Thoracic aorta (tissue), 2 donors: ENCODE measurements at regions not wholly inside any gene's neighbourhood (a gene's known extent, or its start where the extent isn't known, plus 50 kb on each side); places are given as distances from the start of the nearest gene placed in this dataset.

Experiments used
- ATAC-seq: fragments of 150-250 bp; one replicate; pipeline ENCODE4 v1.8.0; 2017; ENCODE audit warnings: low read depth; ENCODE audit not compliant: insufficient number of reproducible peaks, low FRiP score
- DNase-seq: peaks from one replicate; pipeline ENCODE4 v3.0.0-alpha.2; 2020; ENCODE audit warnings: low spot score
- H3K27ac ChIP-seq, 2 donors: fragments of 200-600 bp; sonication (generic); 1 replicate in 1 of 2; 2 replicates in 1 of 2; pipeline ENCODE4 v1.5.1; 2016; ENCODE audit warnings: mild to moderate bottlenecking in 2 of 2, moderate library complexity in 2 of 2
- H3K27me3 ChIP-seq: fragments of 200-600 bp; sonication (generic); replicated peaks from 2 replicates; pipeline ENCODE4 v1.6.0; 2016; ENCODE audit warnings: mild to moderate bottlenecking; ENCODE audit not compliant: insufficient read depth
- H3K36me3 ChIP-seq: fragments of 200-600 bp; sonication (generic); one replicate; pipeline ENCODE4 v1.5.1; 2016
- H3K4me1 ChIP-seq, 2 donors: fragments of 200-600 bp; sonication (generic); 1 replicate in 1 of 2; 2 replicates in 1 of 2; pipeline versions ENCODE4 v1.5.1 to v1.6.0; 2016; ENCODE audit warnings: low read depth in 2 of 2, mild to moderate bottlenecking in 1 of 2; ENCODE audit not compliant: control insufficient read depth in 1 of 2
- H3K4me3 ChIP-seq: fragments of 200-600 bp; sonication (generic); 2 replicates; pipeline ENCODE4 v1.5.1; 2016; ENCODE audit warnings: mild to moderate bottlenecking
- H3K9me3 ChIP-seq: fragments of 200-600 bp; sonication (generic); 2 replicates; pipeline ENCODE4 v1.5.1; 2016
- CTCF ChIP-seq: fragments of 200-600 bp; sonication (generic); IDR thresholded peaks from one replicate; pipeline ENCODE4 v1.5.1; 2019; ENCODE audit warnings: antibody characterized with exemption

GRCh38 chr20:41870869-41871462 lies 252.8 kb upstream of the CHD6 start:
- DNase-seq (no peak), ATAC-seq (no peak)
- no peaks in the 10 kb centered on the region for H3K27me3 ChIP-seq
- H3K9me3 ChIP-seq = no peaks in the 10 kb centered on the region
- H3K27ac ChIP-seq = no peak overlapping the region
- no peak overlapping the region for H3K4me3 ChIP-seq
- H3K36me3 ChIP-seq = no peaks in the 10 kb centered on the region
- TF ChIP-seq CTCF = no peak
- no peaks in the 10 kb centered on the region for H3K4me1 ChIP-seq

GRCh38 chr20:41869261-41869660 lies 251.1 kb upstream of the CHD6 start:
- H3K27ac ChIP-seq = no peak overlapping the region
- no peak for DNase-seq
- no peak for TF ChIP-seq CTCF
- no peaks in the 10 kb centered on the region for H3K4me1 ChIP-seq
- H3K27me3 ChIP-seq = no peaks in the 10 kb centered on the region
- no peaks in the 10 kb centered on the region for H3K9me3 ChIP-seq
- no peak for ATAC-seq
- H3K4me3 ChIP-seq = no peak overlapping the region
- no peaks in the 10 kb centered on the region for H3K36me3 ChIP-seq

GRCh38 chr20:41865938-41866337 lies 247.8 kb upstream of the CHD6 start:
- ATAC-seq = no peak
- DNase-seq = no peak

GRCh38 chr20:41862476-41862875 lies 244.3 kb upstream of the CHD6 start:
- no peaks in the 10 kb centered on the region for H3K27me3 ChIP-seq
- no peaks in the 10 kb centered on the region for H3K4me1 ChIP-seq
- H3K36me3 ChIP-seq = no peaks in the 10 kb centered on the region
- H3K27ac ChIP-seq = no peak overlapping the region
- no peaks in the 10 kb centered on the region for H3K9me3 ChIP-seq
- DNase-seq = no peak
- no peak for ATAC-seq
- H3K4me3 ChIP-seq = no peak overlapping the region
- TF ChIP-seq CTCF = no peak

More at GRCh38 chr20:41865938-41866337, 247.8 kb upstream of the CHD6 start:
- no peaks in the 10 kb centered on the region for H3K9me3 ChIP-seq
- H3K27me3 ChIP-seq = no peaks in the 10 kb centered on the region
- H3K4me1 ChIP-seq = no peaks in the 10 kb centered on the region
- no peak overlapping the region for H3K27ac ChIP-seq
- TF ChIP-seq CTCF = no peak
- H3K36me3 ChIP-seq = no peaks in the 10 kb centered on the region
- H3K4me3 ChIP-seq = no peak overlapping the region

GRCh38 chr20:41861772-41862422 lies 243.7 kb upstream of the CHD6 start:
- Histone ChIP-seq H3K4me3 (no peak overlapping the region), H3K27ac (no peak overlapping the region), H3K27me3 (no peaks in the 10 kb centered on the region), H3K36me3 (no peaks in the 10 kb centered on the region), H3K9me3 (no peaks in the 10 kb centered on the region), H3K4me1 (no peaks in the 10 kb centered on the region)
- TF ChIP-seq CTCF = no peak
- no peak for DNase-seq
- no peak for ATAC-seq
